ENCODE measurements at regions not wholly inside any gene's neighbourhood (a gene's known extent, or its start where the extent isn't known, plus 50 kb on each side); places are given as distances from the start of the nearest gene placed in this dataset.

DNA sequence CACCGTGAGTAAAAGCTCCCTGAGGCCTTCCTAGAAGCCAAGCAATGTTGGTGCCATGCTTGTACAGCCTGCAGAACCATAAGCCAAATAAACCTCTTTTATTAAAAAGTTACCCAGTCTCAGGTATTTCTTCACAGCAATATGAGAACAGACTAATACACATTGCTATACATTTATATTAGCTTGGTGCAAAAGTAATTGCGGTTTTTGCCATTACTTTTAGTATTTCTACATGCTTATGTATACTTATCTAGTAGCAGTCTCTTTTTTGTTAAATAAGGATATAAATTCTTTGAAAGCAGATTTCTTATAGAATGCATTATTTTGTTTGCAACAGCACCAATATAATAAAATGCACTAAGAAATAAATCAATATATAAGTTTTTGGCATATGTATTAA, 619.6 kb downstream of the FSCB start:
- H3K36me3 ChIP-seq (ENCODE audit: control insufficient read depth, insufficient read depth, low read length): no peaks in the 10 kb centered on the region
- TF ChIP-seq, protein P1, sequence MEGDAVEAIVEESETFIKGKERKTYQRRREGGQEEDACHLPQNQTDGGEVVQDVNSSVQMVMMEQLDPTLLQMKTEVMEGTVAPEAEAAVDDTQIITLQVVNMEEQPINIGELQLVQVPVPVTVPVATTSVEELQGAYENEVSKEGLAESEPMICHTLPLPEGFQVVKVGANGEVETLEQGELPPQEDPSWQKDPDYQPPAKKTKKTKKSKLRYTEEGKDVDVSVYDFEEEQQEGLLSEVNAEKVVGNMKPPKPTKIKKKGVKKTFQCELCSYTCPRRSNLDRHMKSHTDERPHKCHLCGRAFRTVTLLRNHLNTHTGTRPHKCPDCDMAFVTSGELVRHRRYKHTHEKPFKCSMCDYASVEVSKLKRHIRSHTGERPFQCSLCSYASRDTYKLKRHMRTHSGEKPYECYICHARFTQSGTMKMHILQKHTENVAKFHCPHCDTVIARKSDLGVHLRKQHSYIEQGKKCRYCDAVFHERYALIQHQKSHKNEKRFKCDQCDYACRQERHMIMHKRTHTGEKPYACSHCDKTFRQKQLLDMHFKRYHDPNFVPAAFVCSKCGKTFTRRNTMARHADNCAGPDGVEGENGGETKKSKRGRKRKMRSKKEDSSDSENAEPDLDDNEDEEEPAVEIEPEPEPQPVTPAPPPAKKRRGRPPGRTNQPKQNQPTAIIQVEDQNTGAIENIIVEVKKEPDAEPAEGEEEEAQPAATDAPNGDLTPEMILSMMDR (IDR thresholded peaks at IDR 0.05; ENCODE audit: insufficient read depth, low read length, poor library complexity, severe bottlenecking): no peak
- H3K4me3 ChIP-seq (replicated peaks; ENCODE audit: low read depth, low read length): no peak overlapping the region
- no peak for DNase-seq (ENCODE audit: extremely low read depth, insufficient read length)
- no peaks in the 10 kb centered on the region for H3K27me3 ChIP-seq (replicated peaks; ENCODE audit: control insufficient read depth, insufficient read depth, low read length)

DNA sequence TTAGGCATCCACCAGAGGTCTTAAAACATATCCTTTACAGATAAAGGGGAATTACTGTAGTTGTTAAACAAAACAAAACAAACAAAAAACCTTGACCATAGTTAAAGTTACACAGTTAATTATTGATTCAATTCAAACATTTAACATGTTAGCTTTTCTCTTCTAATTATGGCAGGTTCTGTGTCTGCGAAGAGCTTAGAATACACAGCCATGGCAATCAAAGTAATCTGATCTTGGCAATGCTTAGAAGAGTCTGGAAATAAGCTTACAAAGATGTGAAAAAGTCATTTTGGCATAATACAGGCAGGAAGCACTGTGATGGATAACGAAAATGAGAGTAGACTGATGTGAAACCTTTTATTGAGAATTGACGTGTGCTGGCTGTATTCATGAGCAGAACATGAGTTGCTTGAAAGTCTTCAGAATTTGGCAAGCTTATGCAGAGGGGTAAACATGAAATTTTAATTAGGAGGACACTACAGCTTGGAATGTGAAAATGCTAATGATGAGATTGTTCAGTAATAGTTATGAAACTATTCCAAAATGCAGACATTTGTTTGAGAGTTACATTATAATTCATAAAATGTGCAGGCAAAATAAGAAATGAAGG, 629.6 kb downstream of the FSCB start:
- no peaks in the 10 kb centered on the region for H3K27me3 ChIP-seq (replicated peaks; ENCODE audit: control insufficient read depth, insufficient read depth, low read length)
- TF ChIP-seq, protein P1 (IDR thresholded peaks at IDR 0.05; ENCODE audit: insufficient read depth, low read length, poor library complexity, severe bottlenecking): no peak
- no peak for DNase-seq (ENCODE audit: extremely low read depth, insufficient read length)
- no peaks in the 10 kb centered on the region for H3K36me3 ChIP-seq (ENCODE audit: control insufficient read depth, insufficient read depth, low read length)
- no peak overlapping the region for H3K4me3 ChIP-seq (replicated peaks; ENCODE audit: low read depth, low read length)

- H3K4me3 ChIP-seq (replicated peaks; ENCODE audit: low read depth, low read length): no peak overlapping the region
- H3K36me3 ChIP-seq (ENCODE audit: control insufficient read depth, insufficient read depth, low read length): no peaks in the 10 kb centered on the region
- no peaks in the 10 kb centered on the region for H3K27me3 ChIP-seq (replicated peaks; ENCODE audit: control insufficient read depth, insufficient read depth, low read length)
- DNase-seq (ENCODE audit: extremely low read depth, insufficient read length): no peak
- TF ChIP-seq, protein P1 (IDR thresholded peaks at IDR 0.05; ENCODE audit: insufficient read depth, low read length, poor library complexity, severe bottlenecking): no peak
Observed at GRCh38 chr14:43872752-43873655, 634.1 kb downstream of the FSCB start.

- Histone ChIP-seq H3K36me3 (ENCODE audit: control insufficient read depth, insufficient read depth, low read length) (no peaks in the 10 kb centered on the region), H3K4me3 (replicated peaks; ENCODE audit: low read depth, low read length) (no peak overlapping the region), H3K27me3 (replicated peaks; ENCODE audit: control insufficient read depth, insufficient read depth, low read length) (no peaks in the 10 kb centered on the region)
- TF ChIP-seq, protein P1 (IDR thresholded peaks at IDR 0.05; ENCODE audit: insufficient read depth, low read length, poor library complexity, severe bottlenecking): no peak
- DNase-seq (ENCODE audit: extremely low read depth, insufficient read length): no peak
Observed at GRCh38 chr14:43872222-43872621, 634.9 kb downstream of the FSCB start.

GRCh38 chr14:43858981-43859380, 648.1 kb downstream of the FSCB start:
- TF ChIP-seq, protein P1 (IDR thresholded peaks at IDR 0.05; ENCODE audit: insufficient read depth, low read length, poor library complexity, severe bottlenecking): no peak
- H3K27me3 ChIP-seq (replicated peaks; ENCODE audit: control insufficient read depth, insufficient read depth, low read length): no peaks in the 10 kb centered on the region
- H3K36me3 ChIP-seq (ENCODE audit: control insufficient read depth, insufficient read depth, low read length): no peaks in the 10 kb centered on the region
- no peak overlapping the region for H3K4me3 ChIP-seq (replicated peaks; ENCODE audit: low read depth, low read length)
- DNase-seq (ENCODE audit: extremely low read depth, insufficient read length): no peak

All from GM06990 (cell line).